MM.1S (cell line): ENCODE measurements at regions not wholly inside any gene's neighbourhood (a gene's known extent, or its start where the extent isn't known, plus 50 kb on each side); places are given as distances from the start of the nearest gene placed in this dataset.
"Not testable (repeated sequence)": the region's sequence is repeated elsewhere in the genome, so short reads cannot be mapped to it uniquely, and the experiment has no call there.

Experiments used
- DNase-seq: peaks from one replicate; pipeline ENCODE4 v3.0.0-alpha.2; 2015
- H2AFZ ChIP-seq: fragments of 300-600 bp; sonication (generic); 2 replicates; pipeline ENCODE4 v1.6.0; 2016; ENCODE audit warnings: antibody characterized with exemption, low read length
- H3F3A ChIP-seq: fragments of 300-600 bp; sonication (generic); 2 replicates; pipeline ENCODE4 v1.6.1; 2016; ENCODE audit warnings: mild to moderate bottlenecking, antibody characterized with exemption, low read length, moderate library complexity, mixed read lengths; ENCODE audit not compliant: insufficient read depth
- H3K27ac ChIP-seq: fragments of 300-600 bp; sonication (generic); 2 replicates; pipeline ENCODE4 v1.5.1; 2016; ENCODE audit warnings: mild to moderate bottlenecking, low read length
- H3K27me3 ChIP-seq: fragments of 300-600 bp; sonication (generic); replicated peaks from 2 replicates; pipeline ENCODE4 v1.6.0; 2016; ENCODE audit warnings: low read length; ENCODE audit not compliant: insufficient read depth
- H3K36me3 ChIP-seq: fragments of 300-600 bp; sonication (generic); replicated peaks from 2 replicates; pipeline ENCODE4 v1.6.1; 2016; ENCODE audit warnings: mild to moderate bottlenecking, low read length, mixed read lengths; ENCODE audit not compliant: insufficient read depth
- H3K4me1 ChIP-seq: fragments of 300-600 bp; sonication (generic); 2 replicates; pipeline ENCODE4 v1.6.1; 2016; ENCODE audit warnings: low read length, mixed read lengths
- H3K4me2 ChIP-seq: fragments of 300-600 bp; sonication (generic); 2 replicates; pipeline ENCODE4 v1.6.0; 2016; ENCODE audit warnings: low read depth, low read length
- H3K4me3 ChIP-seq: fragments of 300-600 bp; sonication (generic); 2 replicates; pipeline ENCODE4 v1.5.1; 2016; ENCODE audit warnings: low read length, mixed read lengths
- H3K79me2 ChIP-seq: fragments of 300-600 bp; sonication (generic); 2 replicates; pipeline ENCODE4 v1.6.1; 2016; ENCODE audit warnings: mixed run types, low read length, mixed read lengths
- H3K9ac ChIP-seq: fragments of 300-600 bp; sonication (generic); 2 replicates; pipeline ENCODE4 v1.6.1; 2016; ENCODE audit warnings: low read length, mixed read lengths
- H3K9me2 ChIP-seq: fragments of 300-600 bp; sonication (generic); replicated peaks from 2 replicates; pipeline ENCODE4 v1.6.1; 2016; ENCODE audit warnings: mild to moderate bottlenecking, low read length, mixed read lengths; ENCODE audit not compliant: insufficient read depth
- H3K9me3 ChIP-seq: fragments of 300-600 bp; sonication (generic); replicated peaks from 2 replicates; pipeline ENCODE4 v1.6.1; 2016; ENCODE audit warnings: mild to moderate bottlenecking, low read length, mixed read lengths; ENCODE audit not compliant: insufficient read depth
- H4K20me1 ChIP-seq: fragments of 300-600 bp; sonication (generic); 2 replicates; pipeline ENCODE4 v1.6.1; 2016; ENCODE audit warnings: mild to moderate bottlenecking, low read length, moderate library complexity, mixed read lengths; ENCODE audit not compliant: insufficient read depth
- CTCF ChIP-seq: fragments of 300-600 bp; sonication (generic); IDR thresholded peaks from 2 replicates; pipeline ENCODE4 v1.5.1; 2016; ENCODE audit warnings: antibody characterized with exemption, low read length, mixed read lengths
- EZH2 ChIP-seq: fragments of 300-600 bp; sonication (generic); optimal IDR thresholded peaks from 2 replicates; pipeline ENCODE3; 2017; ENCODE audit warnings: low read depth, mild to moderate bottlenecking, antibody characterized with exemption, low read length, mixed read lengths
- EZH2phosphoT487 ChIP-seq: fragments of 300-600 bp; sonication (generic); IDR thresholded peaks from 2 replicates; pipeline ENCODE4 v1.6.1; 2018; ENCODE audit warnings: antibody characterized with exemption, low read length

- H2AFZ ChIP-seq = no peak overlapping the region
- H3F3A ChIP-seq = no peaks in the 10 kb centered on the region
- no peaks in the 10 kb centered on the region for H3K79me2 ChIP-seq
- H3K9me3 ChIP-seq = no peaks in the 10 kb centered on the region
- no peaks in the 10 kb centered on the region for H4K20me1 ChIP-seq
- H3K27me3 ChIP-seq = no peaks in the 10 kb centered on the region
- H3K4me2 ChIP-seq = no peak overlapping the region
- DNase-seq = no peak
- no peaks in the 10 kb centered on the region for H3K4me1 ChIP-seq
- TF ChIP-seq EZH2 (no peak), EZH2phosphoT487 (no peak), CTCF (no peak)
- H3K9ac ChIP-seq = no peak overlapping the region
- no peaks in the 10 kb centered on the region for H3K36me3 ChIP-seq
- H3K27ac ChIP-seq = no peak overlapping the region
- no peak overlapping the region for H3K4me3 ChIP-seq
- no peaks in the 10 kb centered on the region for H3K9me2 ChIP-seq
Measured at GRCh38 chr15:54779271-54779670, 417.5 kb downstream of the RSL24D1 start.

GRCh38 chr15:54776410-54776809 lies 420.3 kb downstream of the RSL24D1 start:
- H3K36me3 ChIP-seq = no peaks in the 10 kb centered on the region
- H3K79me2 ChIP-seq = no peaks in the 10 kb centered on the region
- H3K4me3 ChIP-seq = no peak overlapping the region
- no peaks in the 10 kb centered on the region for H3K4me1 ChIP-seq
- H3F3A ChIP-seq = no peaks in the 10 kb centered on the region
- H3K4me2 ChIP-seq = no peak overlapping the region
- no peaks in the 10 kb centered on the region for H4K20me1 ChIP-seq
- TF ChIP-seq EZH2 (no peak), EZH2phosphoT487 (no peak), CTCF (no peak)
- no peak overlapping the region for H2AFZ ChIP-seq
- no peak overlapping the region for H3K27ac ChIP-seq
- no peak overlapping the region for H3K9ac ChIP-seq
- H3K9me3 ChIP-seq = no peaks in the 10 kb centered on the region
- H3K9me2 ChIP-seq = no peaks in the 10 kb centered on the region
- H3K27me3 ChIP-seq = no peaks in the 10 kb centered on the region
- no peak for DNase-seq

GRCh38 chr15:54772663-54773062 lies 424.1 kb downstream of the RSL24D1 start:
- Histone ChIP-seq H3K4me1 (no peaks in the 10 kb centered on the region), H3K4me3 (no peak overlapping the region), H4K20me1 (no peaks in the 10 kb centered on the region), H3F3A (no peaks in the 10 kb centered on the region), H3K9me3 (no peaks in the 10 kb centered on the region), H3K4me2 (no peak overlapping the region), H3K27ac (no peak overlapping the region), H3K9me2 (no peaks in the 10 kb centered on the region), H3K79me2 (no peaks in the 10 kb centered on the region), H3K9ac (no peak overlapping the region), H3K36me3 (no peaks in the 10 kb centered on the region), H2AFZ (no peak overlapping the region), H3K27me3 (no peaks in the 10 kb centered on the region)
- DNase-seq = no peak
- TF ChIP-seq EZH2phosphoT487 (no peak), CTCF (no peak)

GRCh38 chr15:54749461-54749860 lies 447.3 kb downstream of the RSL24D1 start:
- not testable (repeated sequence) for H3K9ac ChIP-seq, H3K4me1 ChIP-seq, H3K9me2 ChIP-seq, H3K9me3 ChIP-seq, H3K79me2 ChIP-seq, H3K36me3 ChIP-seq, DNase-seq, H3K27ac ChIP-seq, H2AFZ ChIP-seq, H3K4me2 ChIP-seq, H3K4me3 ChIP-seq, H3K27me3 ChIP-seq, H3F3A ChIP-seq, H4K20me1 ChIP-seq
